ENCODE measurements at regions not wholly inside any gene's neighbourhood (a gene's known extent, or its start where the extent isn't known, plus 50 kb on each side); places are given as distances from the start of the nearest gene placed in this dataset.

- DNase-seq (ENCODE audit: low spot score) = no peak
Observed at GRCh38 chr4:140316799-140317198, 56.6 kb upstream of the SCOC start.

- no peak for DNase-seq (ENCODE audit: low spot score)
Observed at GRCh38 chr4:140315970-140316369, 57.5 kb upstream of the SCOC start.

- DNase-seq (ENCODE audit: low spot score) = no peak
Observed at GRCh38 chr4:140315438-140315837, 58.0 kb upstream of the SCOC start.

- DNase-seq (ENCODE audit: low spot score) = no peak
Observed at GRCh38 chr4:140315019-140315418, 58.4 kb upstream of the SCOC start.

GRCh38 chr4:140312100-140312499, 61.3 kb upstream of the SCOC start:
- DNase-seq (ENCODE audit: low spot score) = no peak

GRCh38 chr4:140311257-140311835, 62.1 kb upstream of the SCOC start:
- DNase-seq (ENCODE audit: low spot score) = no peak

GRCh38 chr4:140309124-140309870, 64.1 kb upstream of the SCOC start:
- no peak for DNase-seq (ENCODE audit: low spot score)

GRCh38 chr4:140308366-140309123, 64.9 kb upstream of the SCOC start:
- DNase-seq (ENCODE audit: low spot score) = no peak

GRCh38 chr4:140305053-140305452, 68.4 kb upstream of the SCOC start:
- no peak for DNase-seq (ENCODE audit: low spot score)

GRCh38 chr4:140304346-140304745, 69.1 kb upstream of the SCOC start:
- DNase-seq (ENCODE audit: low spot score) = no peak

- DNase-seq (ENCODE audit: low spot score) = no peak
Observed at GRCh38 chr4:140302151-140302859, 71.1 kb upstream of the SCOC start.

- DNase-seq (ENCODE audit: low spot score) = peak; percentile 40
Observed at GRCh38 chr4:140300271-140300970, 73.0 kb upstream of the SCOC start.

- no peak for DNase-seq (ENCODE audit: low spot score)
Observed at GRCh38 chr4:140298001-140298400, 75.4 kb upstream of the SCOC start.

- peak; percentile 34 for DNase-seq (ENCODE audit: low spot score)
Observed at GRCh38 chr4:140297221-140297570, 76.2 kb upstream of the SCOC start.

- peak; percentile 15 for DNase-seq (ENCODE audit: low spot score)
Observed at GRCh38 chr4:140296335-140297220, 76.9 kb upstream of the SCOC start.

GRCh38 chr4:140293979-140294378, 79.5 kb upstream of the SCOC start:
- no peak for DNase-seq (ENCODE audit: low spot score)

- DNase-seq (ENCODE audit: low spot score) = no peak
Observed at GRCh38 chr4:140291259-140291658, 82.2 kb upstream of the SCOC start.

GRCh38 chr4:140289486-140289885, 84.0 kb upstream of the SCOC start:
- no peak for DNase-seq (ENCODE audit: low spot score)

- no peak for DNase-seq (ENCODE audit: low spot score)
Observed at GRCh38 chr4:140286456-140286855, 87.0 kb upstream of the SCOC start.

GRCh38 chr4:140284456-140284855, 89.0 kb upstream of the SCOC start:
- DNase-seq (ENCODE audit: low spot score) = no peak
